ENCODE measurements at regions not wholly inside any gene's neighbourhood (a gene's known extent, or its start where the extent isn't known, plus 50 kb on each side); places are given as distances from the start of the nearest gene placed in this dataset.
"Not testable (repeated sequence)": the region's sequence is repeated elsewhere in the genome, so short reads cannot be mapped to it uniquely, and the experiment has no call there.

DNA sequence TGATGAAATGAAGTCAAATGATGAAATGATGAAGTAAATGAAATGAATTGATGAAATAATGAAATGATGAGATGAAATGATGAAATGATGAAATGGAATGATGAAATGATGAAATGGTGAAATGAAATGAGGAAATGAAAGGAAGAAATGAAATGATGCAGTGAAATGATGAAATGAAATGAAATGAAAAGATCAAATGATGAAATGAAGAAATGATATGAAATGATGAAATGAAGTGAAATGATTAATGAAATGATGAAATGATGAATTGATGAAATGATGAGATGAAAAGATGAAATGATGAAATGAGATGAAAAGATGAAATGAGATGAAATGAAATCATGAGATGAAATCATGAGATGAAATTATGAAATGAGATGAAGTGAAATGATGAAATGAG lies 139.2 kb upstream of the ERV3-1 start:
- not testable (repeated sequence) for DNase-seq (ENCODE audit: low spot score)

DNA sequence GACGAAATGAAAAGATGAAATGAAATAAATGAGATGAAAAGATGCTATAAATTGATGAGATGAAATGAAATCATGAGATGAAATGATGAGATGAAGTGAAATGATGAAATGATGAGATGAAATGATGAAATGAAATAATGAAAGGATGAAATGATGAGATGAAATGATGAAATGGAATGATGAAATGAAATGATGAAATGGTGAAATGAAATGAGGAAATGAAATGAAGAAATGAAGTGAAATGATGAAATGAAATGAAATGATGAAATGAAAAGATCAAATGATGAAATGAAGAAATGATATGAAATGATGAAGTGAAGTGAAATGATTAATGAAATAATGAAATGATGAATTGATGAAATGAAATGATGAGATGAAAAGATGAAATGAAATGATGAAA lies 138.5 kb upstream of the ERV3-1 start:
- DNase-seq (ENCODE audit: low spot score), result not testable (repeated sequence)

DNA sequence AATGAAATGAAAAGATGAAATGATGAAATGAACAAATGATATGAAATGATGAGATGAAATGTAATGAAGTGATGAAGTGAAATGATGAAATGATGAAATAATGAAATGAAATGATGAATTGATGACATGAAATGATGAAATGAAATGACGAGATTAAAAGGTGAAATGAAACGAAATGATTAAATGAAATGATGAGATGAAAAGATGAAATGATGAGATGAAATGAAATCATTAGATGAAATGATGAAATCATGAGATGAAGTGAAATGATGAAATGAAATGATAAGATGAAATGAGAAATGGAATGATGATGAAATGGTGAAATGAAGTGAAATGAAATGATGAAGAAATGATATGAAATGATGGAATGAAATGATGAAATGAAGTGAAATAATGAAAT lies 138.1 kb upstream of the ERV3-1 start:
- not testable (repeated sequence) for DNase-seq (ENCODE audit: low spot score)

DNA sequence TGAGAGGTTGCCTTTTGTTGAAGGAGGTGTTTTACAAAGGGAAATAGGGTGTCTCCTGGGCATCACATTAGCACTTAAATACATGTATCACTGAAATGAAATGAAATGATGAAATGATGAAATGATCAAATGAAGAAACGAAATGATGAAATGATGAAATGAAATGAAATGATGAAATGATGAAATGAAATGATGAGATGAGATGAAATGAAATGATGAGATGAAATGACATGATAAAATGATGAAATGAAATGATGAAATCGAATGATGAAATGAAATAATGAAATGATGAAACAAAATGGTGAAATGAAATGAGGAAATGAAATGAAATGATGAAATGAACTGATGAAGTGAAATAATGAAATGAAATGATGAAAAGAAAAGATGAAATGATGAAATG lies 137.6 kb upstream of the ERV3-1 start:
- DNase-seq (ENCODE audit: low spot score), result not testable (repeated sequence)

DNA sequence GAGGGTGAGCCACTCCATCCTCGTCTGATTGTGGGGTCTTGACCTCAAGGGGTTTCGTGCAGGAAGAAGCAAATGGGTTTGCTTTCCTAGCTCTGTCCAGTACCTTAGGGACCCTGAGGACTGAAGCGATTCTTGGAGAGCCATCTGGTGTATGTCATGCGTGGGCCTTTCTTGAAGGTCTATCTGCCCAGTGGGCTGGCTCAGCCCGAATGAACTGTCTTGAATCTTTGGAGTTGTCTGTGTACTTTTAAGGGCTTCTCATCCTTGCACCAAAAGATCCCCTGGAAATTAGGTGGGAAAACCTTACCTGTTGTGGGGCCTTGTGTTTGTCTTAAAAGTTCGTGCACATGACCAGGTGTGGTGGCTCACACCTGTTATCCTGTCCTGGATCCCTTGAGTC lies 135.4 kb upstream of the ERV3-1 start:
- DNase-seq (ENCODE audit: low spot score), result not testable (repeated sequence)

DNA sequence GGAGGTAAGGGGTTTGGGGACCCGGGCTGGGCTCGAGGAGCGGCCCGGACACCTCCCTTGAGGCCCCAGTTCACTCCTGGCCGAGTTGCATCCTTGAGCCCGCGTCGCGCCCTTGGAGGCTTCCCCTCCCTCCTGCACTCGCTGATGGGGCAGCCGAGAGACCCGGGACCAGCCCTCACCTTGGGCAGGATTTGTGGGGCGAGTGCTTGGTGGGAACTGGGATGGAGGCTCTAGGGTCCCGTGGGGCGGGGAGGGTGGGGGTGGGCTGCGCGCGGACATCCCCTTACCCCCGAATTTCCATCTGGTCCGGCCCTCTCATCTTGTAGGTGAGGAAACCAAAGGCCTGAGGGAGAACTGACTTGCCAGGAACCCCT lies 134.9 kb upstream of the ERV3-1 start:
- DNase-seq (ENCODE audit: low spot score), result not testable (repeated sequence)

DNA sequence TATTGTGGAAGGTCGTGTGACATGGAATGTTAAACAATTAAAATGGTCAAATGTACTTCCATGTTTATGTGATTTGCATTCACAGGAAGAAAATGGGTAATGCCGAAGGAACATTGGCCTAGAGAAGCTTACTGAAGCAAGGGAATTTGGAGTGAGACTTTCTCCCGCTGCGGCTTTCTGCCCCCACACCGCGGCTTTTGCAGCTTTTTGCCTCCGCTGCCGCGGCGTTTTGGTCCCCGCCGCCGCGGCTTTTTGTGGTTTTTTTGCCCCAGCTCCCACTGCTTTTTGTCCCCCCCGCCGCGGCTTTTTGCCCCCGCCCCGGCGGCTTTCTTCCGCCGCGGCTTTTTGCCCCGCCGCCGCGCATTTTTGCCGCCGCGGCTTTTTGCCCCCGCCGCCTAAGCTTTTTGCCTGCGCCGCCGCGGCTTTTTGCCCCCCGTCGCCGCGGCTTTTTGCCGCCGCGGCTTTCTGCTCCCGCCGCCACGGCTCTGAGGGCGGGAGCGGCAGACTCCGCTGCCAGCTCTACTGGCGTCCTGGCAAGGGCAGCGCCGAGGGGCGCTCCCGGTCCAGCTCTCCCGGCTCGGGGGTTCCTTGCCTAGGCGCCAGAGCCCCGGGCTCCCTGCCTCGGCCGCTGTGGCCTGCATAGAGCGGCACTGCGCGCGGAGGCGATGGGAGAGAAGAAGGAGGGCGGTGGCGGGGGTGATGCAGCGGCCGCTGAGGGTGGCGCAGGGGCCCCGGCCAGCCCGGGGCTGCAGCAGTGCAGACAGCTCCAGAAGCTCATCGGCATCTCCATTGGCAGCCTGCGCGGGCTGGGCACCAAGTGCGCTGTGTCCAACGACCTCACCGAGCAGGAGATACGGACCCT lies 134.3 kb upstream of the ERV3-1 start:
- not testable (repeated sequence) for DNase-seq (ENCODE audit: low spot score)

DNA sequence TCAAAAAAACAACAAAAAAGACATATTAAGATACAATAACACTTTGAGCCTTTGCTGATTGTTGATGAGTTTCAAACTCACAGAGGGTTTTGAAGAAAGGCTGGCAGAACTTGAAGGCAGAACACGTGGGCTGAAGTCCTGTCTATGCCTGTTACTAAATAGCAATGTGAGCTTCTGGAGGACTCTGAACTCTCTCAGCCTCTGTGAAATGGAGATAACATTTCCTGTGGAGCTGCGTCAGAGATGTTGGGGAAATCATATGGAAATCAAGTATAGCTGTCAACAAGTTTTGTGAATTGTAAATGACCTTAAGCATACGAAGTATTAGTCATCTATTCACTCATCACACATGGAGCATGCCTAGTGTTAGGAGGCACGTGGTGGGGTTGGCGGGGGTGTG lies 130.4 kb upstream of the ERV3-1 start:
- DNase-seq (ENCODE audit: low spot score), result not testable (repeated sequence)

DNA sequence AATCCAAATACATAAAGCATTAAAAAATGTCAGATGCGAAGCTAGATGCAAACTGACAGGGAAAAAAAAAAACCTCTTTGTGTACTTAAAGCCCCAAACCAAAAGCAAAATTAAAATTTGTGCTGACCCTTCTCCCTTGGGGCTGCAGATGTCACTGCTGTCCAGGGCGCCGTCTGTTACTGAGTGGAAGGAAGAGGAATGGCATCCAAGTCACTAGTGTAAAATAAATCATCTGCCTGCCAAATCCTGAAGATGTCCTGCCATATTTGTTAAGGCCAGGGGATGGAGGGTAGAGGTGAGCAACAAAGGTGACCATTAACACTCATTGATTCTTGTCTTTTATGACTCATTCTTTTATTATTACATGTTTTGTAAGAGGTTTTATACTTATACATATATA lies 126.6 kb upstream of the ERV3-1 start:
- DNase-seq (ENCODE audit: low spot score), result not testable (repeated sequence)

DNA sequence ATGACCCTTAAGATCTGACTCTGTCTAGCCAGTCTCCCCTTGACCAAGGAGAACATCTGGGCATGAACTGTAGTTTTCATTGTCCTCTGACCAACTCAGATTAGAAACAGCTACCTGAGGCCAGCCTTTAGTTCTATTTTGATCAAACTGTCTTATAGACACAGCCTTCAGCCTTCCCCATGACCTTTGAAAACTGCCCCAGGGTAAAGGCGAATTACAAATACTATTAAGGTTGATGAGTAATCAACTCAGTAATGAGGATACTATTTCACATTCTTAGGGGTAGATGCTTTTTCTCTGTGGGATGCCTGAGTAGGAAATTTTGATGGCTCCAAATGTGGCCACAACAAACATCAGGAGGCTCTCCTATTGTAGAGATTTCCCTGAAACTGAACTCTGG lies 125.8 kb upstream of the ERV3-1 start:
- not testable (repeated sequence) for DNase-seq (ENCODE audit: low spot score)

DNA sequence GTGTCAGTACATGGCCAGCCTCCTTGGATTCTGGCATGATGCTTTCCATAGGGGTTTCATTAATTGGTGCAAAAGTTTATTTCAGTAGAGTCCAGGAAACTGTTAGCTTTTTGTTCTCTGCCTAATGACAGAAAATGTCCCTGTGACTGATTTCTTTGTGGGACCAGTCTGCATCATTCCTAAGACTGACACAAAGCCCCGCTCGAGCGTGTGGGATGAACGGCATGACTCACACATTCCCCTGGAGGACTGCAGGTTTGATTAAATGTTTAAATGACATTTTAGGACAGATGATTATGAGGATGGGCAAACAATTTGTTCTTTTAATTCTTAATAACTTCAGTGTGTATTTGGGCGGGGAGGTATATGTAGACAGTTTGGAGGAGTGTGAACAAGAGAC lies 120.9 kb upstream of the ERV3-1 start:
- DNase-seq (ENCODE audit: low spot score), result not testable (repeated sequence)

DNA sequence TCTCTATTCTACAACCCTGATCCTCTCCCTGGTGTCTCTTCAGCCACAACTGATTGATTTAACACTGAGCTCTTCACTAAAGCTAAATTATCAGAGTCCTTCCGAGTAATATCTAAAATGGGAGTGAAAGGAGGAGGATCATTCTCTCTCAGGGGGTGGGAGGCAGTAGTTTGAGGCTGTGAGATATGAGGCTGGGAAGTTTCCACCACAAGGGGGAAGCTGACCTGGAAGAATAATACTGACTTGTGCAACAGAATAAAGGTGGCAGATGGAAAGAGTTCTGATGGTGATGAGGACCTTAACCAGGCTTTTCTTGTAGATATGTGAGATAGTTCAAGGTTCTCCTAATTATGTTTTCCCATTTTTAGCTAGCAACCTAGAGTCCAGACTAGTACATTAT lies 118.1 kb upstream of the ERV3-1 start:
- DNase-seq (ENCODE audit: low spot score), result not testable (repeated sequence)

DNA sequence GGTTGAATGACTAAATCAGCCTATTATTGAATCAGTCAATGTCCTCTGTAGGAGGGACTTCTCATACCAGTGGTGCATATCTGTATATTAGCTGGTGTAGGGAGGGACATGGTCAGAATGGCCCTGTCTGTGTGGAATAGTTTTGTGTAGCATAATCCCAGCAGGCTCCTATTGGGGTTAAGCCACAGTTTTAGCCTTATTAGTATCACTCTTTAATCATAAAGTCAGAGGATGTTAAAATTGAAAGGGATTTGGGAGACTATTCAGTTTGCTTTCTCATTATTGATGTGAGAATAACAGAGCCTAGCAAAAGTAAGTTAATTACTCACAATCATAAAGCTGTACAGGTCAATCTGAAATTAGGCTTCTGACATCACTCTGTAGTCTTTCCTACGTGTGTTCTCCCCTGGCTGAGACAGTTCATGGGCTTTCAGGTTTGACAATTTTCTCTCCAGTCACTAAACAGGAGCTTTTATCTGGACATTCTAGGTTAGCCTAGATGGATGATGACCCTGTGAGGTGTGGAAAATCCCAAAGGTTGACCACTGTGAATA lies 99.2 kb upstream of the ERV3-1 start:
- not testable (repeated sequence) for DNase-seq (ENCODE audit: low spot score)

DNA sequence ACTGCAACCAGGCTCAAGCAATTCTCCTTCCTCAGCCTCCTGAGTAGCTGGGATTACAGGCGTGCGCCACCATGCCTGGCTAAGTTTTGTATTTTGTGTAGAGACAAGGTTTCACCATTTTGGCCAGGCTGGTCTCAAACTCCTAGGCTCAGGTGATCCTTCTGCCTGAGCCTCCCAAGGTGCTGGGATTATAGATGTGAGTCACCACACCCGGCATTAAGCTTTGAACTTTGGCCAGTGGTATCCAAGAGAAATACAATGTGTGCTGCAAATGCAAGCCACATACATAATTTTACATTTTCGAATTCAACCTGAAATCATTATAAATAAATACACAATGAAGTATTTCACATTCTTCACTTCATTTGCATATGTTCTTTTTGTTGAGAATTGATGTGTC lies 94.0 kb upstream of the ERV3-1 start:
- not testable (repeated sequence) for DNase-seq (ENCODE audit: low spot score)

DNA sequence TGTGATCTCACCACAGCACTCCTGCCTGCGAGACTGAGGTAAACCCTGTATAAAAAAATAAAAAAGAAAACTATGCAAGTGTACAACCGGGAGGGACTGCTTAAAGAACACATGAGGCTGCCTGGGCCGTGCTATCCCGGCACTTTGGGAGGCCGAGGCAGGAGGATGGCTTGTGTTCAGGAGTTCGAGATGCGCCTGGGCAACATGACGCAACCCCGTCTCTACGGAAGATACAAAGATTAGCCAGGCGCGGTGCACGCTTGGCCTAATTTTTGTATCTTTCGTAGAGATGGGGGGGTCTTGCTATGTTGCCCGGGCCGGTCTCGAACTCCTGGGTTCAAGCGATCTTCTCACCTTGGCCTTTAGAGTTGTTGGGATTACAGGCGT lies 75.2 kb upstream of the ERV3-1 start:
- DNase-seq (ENCODE audit: low spot score), result not testable (repeated sequence)

DNA sequence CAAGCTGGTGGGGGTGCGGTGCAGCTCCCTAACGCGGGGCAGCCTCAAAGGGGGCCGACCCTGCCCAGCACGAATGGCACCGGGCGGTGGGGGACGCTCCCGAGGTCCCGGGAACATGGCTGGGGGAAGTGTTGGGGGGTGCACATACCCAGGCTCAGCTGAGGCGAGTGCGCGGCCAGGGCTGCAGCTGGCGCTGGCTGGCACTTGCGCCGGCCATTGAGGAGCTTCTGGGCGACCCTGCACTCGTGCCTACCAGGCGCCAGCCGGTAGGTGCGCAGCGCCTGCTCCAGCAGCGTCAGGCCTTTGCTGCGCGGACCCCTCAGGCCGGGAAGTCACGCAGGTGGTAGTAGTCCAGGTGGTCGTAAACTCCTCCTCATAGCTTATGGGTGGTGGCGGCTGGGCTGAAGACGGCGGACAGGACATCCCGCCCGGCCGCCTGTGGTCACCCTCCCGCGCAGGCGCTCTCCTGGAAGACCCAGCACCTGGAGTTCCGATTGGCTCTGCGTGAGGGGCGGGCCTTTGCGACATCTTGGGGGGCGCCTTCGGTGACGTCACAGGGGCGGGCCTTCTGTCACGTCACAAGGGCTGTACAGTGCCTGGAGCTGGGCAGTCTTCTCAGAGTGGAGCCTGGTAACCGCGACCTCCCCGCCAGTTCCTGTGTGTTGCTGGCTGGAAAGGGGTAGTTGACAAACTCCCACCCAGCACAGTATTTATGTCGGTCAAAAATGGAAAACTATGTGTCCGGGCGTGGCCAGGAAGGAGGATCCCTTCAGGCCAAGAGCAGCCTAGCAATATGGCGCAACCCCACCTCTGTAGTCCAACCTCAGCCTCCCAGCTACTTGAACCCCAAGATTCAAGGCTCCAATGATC lies 74.5 kb upstream of the ERV3-1 start:
- DNase-seq (ENCODE audit: low spot score), result peak; percentile 83

DNA sequence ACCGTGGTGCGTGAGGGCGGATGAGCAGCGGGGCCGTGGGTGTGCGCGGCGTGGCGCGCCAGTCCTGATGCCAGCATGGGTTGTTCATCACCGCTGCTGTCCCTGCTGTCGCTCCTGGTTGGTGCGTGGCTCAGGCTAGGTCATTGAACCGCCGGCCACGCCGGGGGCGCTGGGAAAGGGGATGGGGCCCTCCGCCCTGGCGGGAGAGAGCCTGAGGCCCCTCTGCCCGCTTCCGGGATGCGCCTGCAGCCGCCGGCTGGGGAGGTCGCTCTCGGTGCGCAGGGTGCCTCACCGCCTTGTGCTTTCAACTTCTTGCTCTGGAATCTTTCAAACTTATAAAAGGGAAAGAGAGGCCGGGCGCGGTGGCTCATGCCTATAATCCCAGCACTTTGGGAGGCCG lies 68.5 kb upstream of the ERV3-1 start:
- DNase-seq (ENCODE audit: low spot score), result not testable (repeated sequence)

DNA sequence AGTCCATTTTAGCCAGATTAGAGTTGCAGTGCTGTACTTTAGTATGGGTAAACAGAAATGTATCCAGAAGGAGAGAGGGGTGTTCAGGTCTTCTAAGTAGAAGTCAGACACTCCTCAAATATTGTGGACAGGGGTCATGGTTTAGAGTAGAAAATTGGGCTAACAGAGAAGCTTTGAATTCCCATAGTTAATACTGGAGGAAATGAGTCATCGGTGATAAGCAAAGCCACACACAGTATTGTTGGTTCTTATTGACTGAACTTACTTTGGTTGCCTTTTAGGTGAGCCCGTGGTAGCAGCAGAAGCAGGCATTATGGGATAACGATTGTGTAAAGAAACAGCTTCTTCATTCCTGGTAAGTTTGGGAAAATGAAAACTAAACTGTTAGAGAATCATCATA lies 66.7 kb upstream of the ERV3-1 start:
- not testable (repeated sequence) for DNase-seq (ENCODE audit: low spot score)

DNA sequence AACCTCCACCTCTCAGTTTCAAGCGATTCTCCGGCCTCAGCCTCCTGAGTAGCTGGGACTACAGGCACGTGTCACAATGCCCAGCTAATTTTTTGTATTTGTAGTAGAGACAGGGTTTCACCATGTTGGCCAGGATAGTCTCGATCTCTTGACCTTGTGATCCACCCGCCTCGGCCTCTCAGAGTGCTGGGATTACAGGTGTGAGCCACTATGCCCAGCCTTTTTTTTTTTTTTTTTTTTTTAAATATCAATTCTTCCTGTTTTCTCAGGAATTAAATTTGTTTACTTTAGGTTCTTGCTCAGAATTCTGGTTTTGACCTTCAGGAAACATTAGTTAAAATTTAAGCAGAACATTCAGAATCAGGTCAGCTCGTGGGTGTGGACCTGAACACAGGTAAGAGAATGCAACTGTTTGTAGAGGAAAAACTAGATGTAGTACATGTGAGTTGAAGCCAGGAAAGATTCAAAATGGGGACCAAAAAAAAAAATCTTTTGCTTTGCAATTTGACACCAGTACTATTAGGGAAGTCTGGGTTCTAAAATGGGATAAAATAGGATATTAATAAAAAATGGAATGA lies 65.5 kb upstream of the ERV3-1 start:
- not testable (repeated sequence) for DNase-seq (ENCODE audit: low spot score)

DNA sequence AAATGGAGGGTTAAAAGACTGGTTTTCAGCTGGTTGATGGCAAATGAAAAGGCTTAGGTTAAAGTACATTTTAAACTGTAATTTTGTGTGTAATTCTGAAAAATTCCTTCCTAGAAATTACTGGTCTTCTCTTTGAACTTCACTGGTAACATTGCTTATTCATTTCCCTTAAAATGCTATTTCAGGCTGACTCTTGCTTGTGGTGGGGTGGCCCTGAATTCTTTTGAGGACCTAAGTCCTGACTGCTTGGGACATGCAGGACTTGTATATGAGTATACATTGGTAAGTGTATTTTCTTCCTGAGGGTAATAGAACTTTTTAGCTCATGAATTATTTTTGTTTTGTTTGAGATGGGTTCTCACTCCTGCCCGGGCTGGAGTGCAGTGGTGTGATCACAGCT lies 63.0 kb upstream of the ERV3-1 start:
- DNase-seq (ENCODE audit: low spot score), result not testable (repeated sequence)

DNA sequence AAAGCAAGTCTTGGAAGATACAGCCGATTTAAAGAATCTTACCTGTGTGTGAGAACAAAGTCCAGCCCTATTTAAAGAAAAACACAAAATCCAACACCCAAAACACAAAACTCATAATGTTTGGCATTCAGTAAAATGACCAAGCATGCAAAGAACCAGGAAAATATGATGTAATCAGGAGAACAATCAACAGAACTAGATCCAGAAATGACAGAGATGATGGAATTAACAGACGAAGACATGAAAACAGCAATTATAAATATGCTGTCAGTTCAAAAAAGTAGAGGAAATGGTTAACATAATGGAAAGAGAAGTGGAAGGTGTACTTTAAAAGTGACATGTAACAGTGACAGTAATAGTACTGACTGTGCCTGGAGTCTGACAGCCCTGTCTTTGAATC lies 56.1 kb upstream of the ERV3-1 start:
- DNase-seq (ENCODE audit: low spot score), result not testable (repeated sequence)

DNA sequence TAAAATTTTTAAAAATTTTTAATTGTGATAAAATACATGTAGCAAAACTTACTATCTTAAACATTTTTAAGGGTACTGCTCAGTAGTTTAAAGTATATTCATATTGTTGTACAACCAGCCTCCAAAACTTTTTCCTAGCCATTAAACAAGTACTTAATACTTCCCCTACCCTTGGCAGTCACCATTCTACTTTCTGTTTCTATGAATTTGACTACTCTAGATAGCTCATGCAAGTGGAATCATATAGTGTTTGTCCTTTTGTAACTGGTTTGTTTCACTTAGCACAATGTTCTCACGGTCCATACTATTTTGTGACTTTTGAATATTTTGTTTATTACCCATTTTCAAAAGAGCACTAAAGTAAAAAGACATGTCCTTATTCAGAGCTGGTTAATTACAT lies 52.8 kb upstream of the ERV3-1 start:
- DNase-seq (ENCODE audit: low spot score), result not testable (repeated sequence)
